Nephron (organoid): ENCODE measurements at regions not wholly inside any gene's neighbourhood (a gene's known extent, or its start where the extent isn't known, plus 50 kb on each side); places are given as distances from the start of the nearest gene placed in this dataset.

Experiments
- H3K27ac Mint-ChIP-seq, 3 experiments: 2 replicates each; pipeline ENCODE4 v1.8.0; 2020; ENCODE audit warnings: mixed read lengths in 3 of 3, mild to moderate bottlenecking in 2 of 3, moderate library complexity in 1 of 3
- H3K27me3 Mint-ChIP-seq: 2 replicates; pipeline ENCODE4 v1.8.0; 2021; ENCODE audit warnings: low read depth, mild to moderate bottlenecking, moderate library complexity, mixed read lengths
- H3K36me3 Mint-ChIP-seq: 2 replicates; pipeline ENCODE4 v1.8.0; 2020; ENCODE audit warnings: low read depth, mixed read lengths
- H3K4me1 Mint-ChIP-seq: 2 replicates; pipeline ENCODE4 v1.8.0; 2020; ENCODE audit warnings: mixed read lengths
- H3K4me3 Mint-ChIP-seq, 3 experiments: 2 replicates each; pipeline ENCODE4 v1.8.0; 2020; ENCODE audit warnings: mild to moderate bottlenecking in 3 of 3, mixed read lengths in 3 of 3, moderate library complexity in 2 of 3
- H3K9me3 Mint-ChIP-seq: 2 replicates; pipeline ENCODE4 v1.8.0; 2020; ENCODE audit warnings: mixed read lengths
- CTCF ChIP-seq, 3 experiments: fragments of 200-600 bp; sonication (generic); IDR thresholded peaks; one replicate each; pipeline ENCODE4 v1.5.0; 2021; ENCODE audit warnings: antibody characterized with exemption in 3 of 3; ENCODE audit not compliant: unreplicated experiment in 3 of 3

- peaks cover 32% of the 10 kb centered on the region for H3K4me1 Mint-ChIP-seq
- H3K27me3 Mint-ChIP-seq, result peaks cover 5% of the 10 kb centered on the region
- H3K4me3 Mint-ChIP-seq, result no peak overlapping the region
- peaks cover 3% of the 10 kb centered on the region for H3K9me3 Mint-ChIP-seq
- no peak for TF ChIP-seq CTCF (IDR thresholded peaks at IDR 0.05; ENCODE audit: unreplicated experiment in 3 of 3)
- no peaks in the 10 kb centered on the region for H3K36me3 Mint-ChIP-seq
- H3K27ac Mint-ChIP-seq, result peak overlapping the region in 2 of 3 experiments; percentile 6 to 72
Measured at GRCh38 chr12:87660291-87660690, 368.9 kb downstream of the C12orf50 start.

GRCh38 chr12:87656311-87656710 is 372.9 kb downstream of the C12orf50 start:
- Mint-ChIP-seq H3K4me1 (peaks cover 29% of the 10 kb centered on the region), H3K27ac (peak overlapping the region in 1 of 3 experiments; percentile 5), H3K4me3 (no peak overlapping the region), H3K9me3 (peaks cover 3% of the 10 kb centered on the region), H3K27me3 (peaks cover 5% of the 10 kb centered on the region), H3K36me3 (no peaks in the 10 kb centered on the region)
- no peak for TF ChIP-seq CTCF (IDR thresholded peaks at IDR 0.05; ENCODE audit: unreplicated experiment in 3 of 3)

GRCh38 chr12:87651670-87652425 is 377.4 kb downstream of the C12orf50 start:
- Mint-ChIP-seq H3K4me1 (peaks cover 10% of the 10 kb centered on the region), H3K36me3 (no peaks in the 10 kb centered on the region), H3K9me3 (peaks cover 3% of the 10 kb centered on the region), H3K27me3 (no peaks in the 10 kb centered on the region), H3K27ac (peak overlapping the region; percentile 21 to 53 (median 26)), H3K4me3 (no peak overlapping the region)
- no peak for TF ChIP-seq CTCF (IDR thresholded peaks at IDR 0.05; ENCODE audit: unreplicated experiment in 3 of 3)

GRCh38 chr12:87642245-87642644 is 387.0 kb downstream of the C12orf50 start:
- no peaks in the 10 kb centered on the region for H3K27me3 Mint-ChIP-seq
- no peak overlapping the region for H3K27ac Mint-ChIP-seq
- H3K9me3 Mint-ChIP-seq, result no peaks in the 10 kb centered on the region
- H3K36me3 Mint-ChIP-seq, result no peaks in the 10 kb centered on the region
- TF ChIP-seq CTCF (IDR thresholded peaks at IDR 0.05; ENCODE audit: unreplicated experiment in 3 of 3), result no peak
- no peaks in the 10 kb centered on the region for H3K4me1 Mint-ChIP-seq
- H3K4me3 Mint-ChIP-seq, result no peak overlapping the region

- Mint-ChIP-seq H3K4me1 (no peaks in the 10 kb centered on the region), H3K9me3 (no peaks in the 10 kb centered on the region), H3K36me3 (no peaks in the 10 kb centered on the region), H3K27me3 (no peaks in the 10 kb centered on the region), H3K27ac (no peak overlapping the region), H3K4me3 (no peak overlapping the region)
- no peak for TF ChIP-seq CTCF (IDR thresholded peaks at IDR 0.05; ENCODE audit: unreplicated experiment in 3 of 3)
Measured at GRCh38 chr12:87618199-87618598, 411.0 kb downstream of the C12orf50 start.

- H3K4me3 Mint-ChIP-seq, result no peak overlapping the region
- H3K4me1 Mint-ChIP-seq, result no peaks in the 10 kb centered on the region
- no peaks in the 10 kb centered on the region for H3K36me3 Mint-ChIP-seq
- H3K27me3 Mint-ChIP-seq, result no peaks in the 10 kb centered on the region
- H3K27ac Mint-ChIP-seq, result no peak overlapping the region
- no peak for TF ChIP-seq CTCF (IDR thresholded peaks at IDR 0.05; ENCODE audit: unreplicated experiment in 3 of 3)
- H3K9me3 Mint-ChIP-seq, result no peaks in the 10 kb centered on the region
Measured at GRCh38 chr12:87612996-87613395, 416.2 kb downstream of the C12orf50 start.
